NCI-H345 treated with DMSO at 0.1 percent for 48 hours (cell line): ENCODE measurements at regions not wholly inside any gene's neighbourhood (a gene's known extent, or its start where the extent isn't known, plus 50 kb on each side); places are given as distances from the start of the nearest gene placed in this dataset.

ENCODE experiments used
- DNase-seq: peaks from one replicate; lab custom pipeline; 2025; ENCODE audit not compliant: unreplicated experiment; lab: John Stamatoyannopoulos, UW

DNA sequence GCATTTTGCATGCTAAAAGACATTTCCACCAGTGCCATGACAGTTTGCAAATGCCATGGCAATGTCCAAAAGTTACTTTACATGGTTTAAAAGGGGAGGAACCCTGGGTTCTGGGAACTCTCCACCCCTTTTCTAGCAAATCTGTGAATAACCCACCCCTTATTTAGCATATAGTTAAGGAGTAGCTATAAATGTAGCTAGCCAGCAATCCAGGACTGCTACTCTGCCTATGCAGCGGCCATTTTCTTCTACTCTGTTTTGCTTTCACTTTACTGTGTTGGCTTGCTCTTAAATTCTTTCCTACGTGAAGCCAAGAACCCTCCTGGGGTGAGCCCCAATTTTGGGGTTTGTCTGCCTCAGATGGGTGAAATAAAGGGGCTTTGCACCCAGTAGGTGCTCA is 141.0 kb downstream of the PTPN11 start:
- no peak for DNase-seq

- no peak for DNase-seq
Measured at GRCh38 chr12:112564160-112564784, 145.5 kb downstream of the PTPN11 start.

DNA sequence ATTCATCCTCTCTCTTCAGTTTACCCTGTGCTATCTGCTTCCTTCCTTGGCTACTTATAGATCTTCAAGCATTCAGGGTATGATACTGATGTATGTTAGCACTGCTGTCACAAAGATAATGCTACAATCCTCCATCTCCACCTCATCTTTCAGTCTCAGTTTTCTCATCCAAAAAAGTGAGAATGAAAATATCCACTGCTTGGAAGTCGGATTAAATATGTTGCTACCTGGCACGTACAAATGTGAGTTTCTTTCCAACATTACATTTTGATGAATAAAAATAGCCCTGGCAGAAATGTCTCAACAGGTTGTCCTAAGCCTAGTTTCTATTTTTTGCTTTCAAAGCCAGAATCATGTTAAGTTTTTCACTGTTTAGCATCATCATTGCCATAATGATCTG is 149.9 kb downstream of the PTPN11 start:
- DNase-seq, result no peak

GRCh38 chr12:112570096-112570495 is 151.3 kb downstream of the PTPN11 start:
- no peak for DNase-seq

- no peak for DNase-seq
Measured at GRCh38 chr12:112573141-112573540, 154.4 kb downstream of the PTPN11 start.

GRCh38 chr12:112574896-112575558 is 156.3 kb downstream of the PTPN11 start:
- DNase-seq, result no peak

DNA sequence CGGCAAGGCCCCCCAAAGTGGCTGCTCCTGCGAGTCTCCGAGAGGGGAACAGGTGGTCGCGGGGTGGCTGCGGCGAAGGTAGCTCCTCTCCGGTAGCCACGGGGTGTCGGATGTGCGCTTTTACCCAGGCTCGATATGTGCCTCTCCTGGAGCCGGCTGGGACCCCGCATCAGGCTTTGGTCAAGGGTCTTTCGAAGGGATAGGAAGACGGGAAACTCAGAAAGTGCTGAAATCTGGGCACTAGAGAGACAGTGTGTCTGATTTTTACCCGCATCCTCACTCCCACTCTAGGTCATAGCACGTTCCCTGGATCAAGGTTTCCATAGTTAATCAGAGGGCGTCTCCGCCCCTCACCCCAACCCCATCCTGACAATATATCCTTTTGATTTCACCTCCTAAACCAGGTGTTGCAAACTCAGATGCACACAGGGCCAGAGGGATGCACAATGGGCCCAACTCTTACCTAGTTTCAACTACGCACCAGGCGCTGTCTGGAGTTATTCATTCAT is 156.9 kb downstream of the PTPN11 start:
- no peak for DNase-seq

DNA sequence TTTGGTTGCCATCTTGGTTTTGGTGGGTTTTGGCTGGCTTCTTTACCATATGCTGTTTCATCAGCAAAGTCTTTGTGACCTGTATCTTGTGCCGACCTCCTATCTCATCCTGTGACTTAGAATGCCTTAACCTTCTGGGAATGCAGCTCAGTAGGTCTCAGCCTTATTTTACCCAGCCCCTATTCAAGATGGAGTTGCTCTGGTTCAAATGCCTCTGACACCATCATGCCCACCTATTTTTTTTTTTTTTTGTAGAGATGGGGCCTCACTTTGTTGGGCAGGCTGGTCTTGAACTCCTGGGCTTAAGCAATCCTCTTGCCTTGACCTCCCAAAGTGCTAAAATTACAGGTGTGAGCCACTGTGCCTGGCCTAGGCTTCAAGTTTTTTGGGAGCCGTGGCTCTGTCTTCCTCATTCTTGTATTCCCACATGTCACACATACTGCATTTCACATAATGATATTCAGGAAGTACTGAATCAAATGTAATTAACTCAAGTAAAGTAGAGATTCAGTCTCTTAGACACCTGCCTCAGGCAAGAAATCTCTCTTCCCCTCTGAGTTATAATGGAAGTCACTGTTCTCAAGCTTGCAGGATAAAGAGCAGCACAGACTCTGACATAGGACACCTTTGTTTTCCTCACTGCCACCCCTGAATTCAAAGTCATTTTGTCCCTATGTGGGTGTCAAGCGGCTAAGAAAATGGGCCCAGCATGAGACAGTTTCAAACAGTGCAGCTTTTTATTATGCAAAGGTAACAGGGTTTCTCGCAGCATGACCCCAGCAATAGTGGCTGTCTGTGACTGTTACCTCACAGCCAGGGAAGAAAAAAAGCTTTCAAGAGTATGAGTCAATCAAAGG is 159.0 kb downstream of the PTPN11 start:
- DNase-seq, result peak; percentile 81

DNA sequence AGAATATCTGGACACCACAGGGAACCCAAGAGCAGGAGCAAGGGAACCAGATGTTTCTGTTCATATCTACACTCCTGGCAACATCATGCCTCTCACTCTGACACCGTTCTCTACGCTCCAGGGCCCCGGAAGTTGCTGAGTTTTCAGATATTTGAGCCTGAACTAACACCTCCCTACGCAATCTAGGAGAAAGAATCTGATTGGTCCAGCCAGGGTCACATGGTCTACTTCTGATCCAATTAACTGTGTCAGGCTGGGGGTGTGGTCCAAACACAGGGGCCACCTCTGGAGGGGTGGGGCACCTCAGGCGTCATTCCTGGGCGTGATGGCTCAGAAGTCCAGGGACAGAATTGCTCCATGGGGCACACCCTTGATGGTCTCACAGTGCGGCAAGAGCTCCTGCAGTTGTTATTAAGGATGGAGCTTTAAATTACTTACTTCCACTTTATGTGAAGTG is 165.5 kb downstream of the PTPN11 start:
- DNase-seq, result no peak

- DNase-seq, result no peak
Measured at GRCh38 chr12:112586148-112586783, 167.5 kb downstream of the PTPN11 start.

DNA sequence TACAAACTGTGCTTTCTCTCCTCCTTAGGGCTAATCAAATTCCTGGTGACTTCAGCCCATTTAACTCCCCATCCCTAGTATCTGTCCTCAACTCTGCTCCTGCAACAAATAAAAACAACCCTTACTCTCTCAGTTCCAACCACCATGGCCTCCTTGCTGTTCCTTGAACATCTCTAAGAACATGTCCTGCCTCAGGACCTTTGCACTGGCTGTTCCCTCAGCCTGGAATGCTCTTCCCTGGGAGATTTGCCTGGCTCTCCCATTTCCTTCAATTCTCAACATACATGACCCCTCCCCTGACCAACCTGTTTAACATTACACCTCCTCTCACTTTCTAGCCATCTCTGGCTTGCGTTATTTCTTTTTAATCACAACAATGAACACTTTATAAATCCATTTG is 170.5 kb downstream of the PTPN11 start:
- no peak for DNase-seq

- no peak for DNase-seq
Measured at GRCh38 chr12:112590281-112590680, 171.5 kb downstream of the PTPN11 start.

- no peak for DNase-seq
Measured at GRCh38 chr12:112591488-112591887, 172.7 kb downstream of the PTPN11 start.

DNA sequence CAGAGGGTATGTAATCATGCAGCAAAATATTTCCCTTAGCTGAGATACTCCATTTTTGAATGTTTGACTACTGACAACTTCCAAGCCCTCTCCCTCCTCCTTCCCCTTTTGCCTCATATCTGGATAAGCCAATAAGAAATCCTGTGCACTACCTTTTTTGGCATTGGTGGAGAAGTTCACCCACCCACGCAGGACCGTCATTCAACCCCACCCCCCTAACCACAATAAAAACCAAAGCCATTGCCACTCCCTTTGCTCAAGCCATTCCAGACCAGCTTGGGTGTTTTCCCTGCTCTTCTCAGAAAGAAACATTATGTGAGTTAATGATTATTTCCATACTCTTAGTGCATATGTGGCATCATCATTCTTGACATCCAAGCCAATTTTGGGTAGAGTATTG is 176.7 kb downstream of the PTPN11 start:
- no peak for DNase-seq

GRCh38 chr12:112597986-112598385 is 179.2 kb downstream of the PTPN11 start:
- no peak for DNase-seq

- no peak for DNase-seq
Measured at GRCh38 chr12:112598626-112599025, 179.9 kb downstream of the PTPN11 start.

DNA sequence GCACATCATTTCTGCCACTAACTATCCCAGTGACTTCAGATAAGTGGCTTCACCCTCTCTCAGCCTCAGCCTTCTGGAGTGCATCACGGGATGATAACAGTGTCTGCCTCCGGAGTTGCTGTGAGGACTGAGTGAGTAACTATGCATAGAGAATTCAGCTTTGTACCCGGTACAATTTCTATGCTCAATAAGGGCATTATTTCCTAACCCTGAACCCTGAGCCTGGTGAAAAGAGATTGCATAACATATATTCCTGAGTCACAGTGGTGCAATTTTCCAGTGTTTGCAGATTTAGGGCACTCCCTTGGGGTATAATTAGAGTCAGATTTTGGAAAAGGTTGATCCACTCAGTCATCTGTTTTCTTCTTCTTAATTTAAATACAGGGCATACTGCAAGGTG is 181.1 kb downstream of the PTPN11 start:
- no peak for DNase-seq

DNA sequence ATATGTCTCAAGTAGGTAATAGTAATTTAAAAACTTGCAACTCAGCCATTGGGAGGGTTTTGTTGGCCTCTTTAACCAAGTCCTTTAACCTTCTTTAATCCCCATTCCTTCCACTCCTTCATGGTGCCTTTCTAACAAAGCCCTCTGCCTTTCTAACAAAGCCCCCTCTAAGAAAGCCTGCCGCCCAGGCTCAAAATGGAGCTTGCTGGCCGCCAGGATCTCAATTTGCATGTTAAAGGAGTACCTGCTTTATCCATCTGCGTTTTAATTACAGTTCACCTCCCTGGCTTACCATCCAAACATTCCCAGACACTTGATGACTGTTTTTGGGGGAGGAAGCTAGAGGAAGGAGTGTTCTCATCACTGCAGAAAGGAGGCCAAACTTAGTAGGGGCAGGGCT is 183.4 kb downstream of the PTPN11 start:
- no peak for DNase-seq

DNA sequence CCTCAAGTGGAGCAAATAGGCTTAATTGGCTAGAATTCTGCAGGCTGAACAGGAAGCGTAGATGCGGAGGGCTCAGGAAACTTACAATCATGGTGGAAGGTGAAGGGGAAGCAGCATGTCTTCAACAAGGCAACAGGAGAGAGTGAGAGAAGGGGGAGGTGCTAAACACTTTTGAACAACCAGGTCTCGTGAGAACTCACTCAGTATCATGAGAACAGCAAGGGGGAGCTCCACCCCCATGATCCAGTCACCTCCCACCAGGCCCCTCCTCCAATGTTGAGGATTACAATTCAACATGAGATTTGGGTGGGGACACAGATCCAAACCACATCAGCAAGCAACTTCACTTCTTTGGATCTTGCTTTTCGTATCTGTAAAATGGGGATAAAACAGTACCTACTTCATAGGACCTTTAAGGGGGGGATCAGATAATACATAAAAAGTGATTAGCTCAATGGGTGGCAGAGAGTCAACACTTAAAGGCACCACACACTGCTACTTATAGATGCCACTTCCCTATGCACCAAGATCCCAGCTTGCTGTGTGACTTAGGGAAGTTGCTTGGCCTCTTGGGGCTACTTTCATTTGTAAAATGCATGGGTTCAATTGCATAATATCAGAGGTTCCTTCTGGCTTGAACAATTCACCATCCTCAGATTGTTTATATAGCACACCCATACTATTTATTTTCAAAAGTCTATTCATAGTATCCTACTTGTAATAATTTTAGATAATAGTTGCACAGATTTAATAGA is 184.8 kb upstream of the RPH3A start:
- DNase-seq, result no peak

GRCh38 chr12:112607427-112607826 is 184.1 kb upstream of the RPH3A start:
- DNase-seq, result no peak

GRCh38 chr12:112611908-112612307 is 179.6 kb upstream of the RPH3A start:
- no peak for DNase-seq
